Endodermal cell (in vitro differentiated cells): ENCODE measurements at regions not wholly inside any gene's neighbourhood (a gene's known extent, or its start where the extent isn't known, plus 50 kb on each side); places are given as distances from the start of the nearest gene placed in this dataset.
A peak's percentile ranks its signal among the peaks of the same experiment; 100 is the strongest.
"Not testable (repeated sequence)": the region's sequence is repeated elsewhere in the genome, so short reads cannot be mapped to it uniquely, and the experiment has no call there.

Experiments used
- DNase-seq: peaks from one replicate; pipeline ENCODE4 v3.0.0-alpha.2; 2017
- H3K27ac ChIP-seq: 2 replicates; pipeline ENCODE4 v1.5.1; 2013; ENCODE audit warnings: mild to moderate bottlenecking, low read depth, low read length, moderate library complexity
- H3K27me3 ChIP-seq: 2 replicates; pipeline ENCODE4 v1.6.1; 2013; ENCODE audit warnings: mild to moderate bottlenecking, low read length, moderate library complexity; ENCODE audit not compliant: insufficient read depth, control insufficient read depth, poor library complexity, severe bottlenecking
- H3K36me3 ChIP-seq: 2 replicates; pipeline ENCODE4 v1.7.0; 2013; ENCODE audit warnings: mild to moderate bottlenecking, low read length, moderate library complexity; ENCODE audit not compliant: control insufficient read depth, insufficient read depth
- H3K4me1 ChIP-seq: one replicate; pipeline ENCODE4 v1.7.0; 2013; ENCODE audit warnings: low read length; ENCODE audit not compliant: control insufficient read depth, insufficient read depth
- H3K4me3 ChIP-seq: 2 replicates; pipeline ENCODE4 v1.5.1; 2013; ENCODE audit warnings: mild to moderate bottlenecking, low read length, moderate library complexity
- H3K9ac ChIP-seq: 2 replicates; pipeline ENCODE4 v1.6.1; 2013; ENCODE audit warnings: mild to moderate bottlenecking, low read length, moderate library complexity; ENCODE audit not compliant: poor library complexity, severe bottlenecking; ENCODE audit errors: extremely low read depth
- H3K9me3 ChIP-seq: 2 replicates; pipeline ENCODE4 v1.6.1; 2013; ENCODE audit warnings: mild to moderate bottlenecking, low read length, moderate library complexity; ENCODE audit not compliant: control insufficient read depth
- H3K27ac Mint-ChIP-seq: 2 replicates; pipeline ENCODE4 v1.8.0; 2020; ENCODE audit warnings: mixed read lengths
- H3K27me3 Mint-ChIP-seq: 2 replicates; pipeline ENCODE4 v1.8.0; 2021; ENCODE audit warnings: mild to moderate bottlenecking, mixed read lengths; ENCODE audit not compliant: insufficient read depth
- H3K36me3 Mint-ChIP-seq: 2 replicates; pipeline ENCODE4 v1.8.0; 2020; ENCODE audit warnings: low read depth, mixed read lengths
- H3K4me1 Mint-ChIP-seq: 2 replicates; pipeline ENCODE4 v1.8.0; 2020; ENCODE audit warnings: mixed read lengths
- H3K4me3 Mint-ChIP-seq: 2 replicates; pipeline ENCODE4 v1.8.0; 2020; ENCODE audit warnings: mild to moderate bottlenecking, moderate library complexity, mixed read lengths
- H3K9me3 Mint-ChIP-seq: 2 replicates; pipeline ENCODE4 v1.8.0; 2020; ENCODE audit warnings: mild to moderate bottlenecking, mixed read lengths
- CTCF ChIP-seq: fragments of 200-600 bp; sonication (generic); conservative IDR thresholded peaks from 2 replicates; pipeline ENCODE4 v1.5.0; 2021; ENCODE audit warnings: antibody characterized with exemption, mild to moderate bottlenecking
- WGBS, 2 experiments: methylation state at CpG; one replicate each; pipeline versions ENCODE4 v1.1.5 to v1.1.7; 2013; ENCODE audit warnings: missing lambda C conversion rate in 2 of 2, mixed read lengths in 1 of 2; ENCODE audit not compliant: insufficient coverage in 1 of 2, insufficient read length in 1 of 2; 5-methylcytosine and 5-hydroxymethylcytosine counted together

GRCh38 chr1:102529446-102529845, 532.7 kb upstream of the OLFM3 start:
- H3K9me3 Mint-ChIP-seq = no peaks in the 10 kb centered on the region
- H3K36me3 Mint-ChIP-seq = no peaks in the 10 kb centered on the region
- TF ChIP-seq CTCF = no peak
- 90 to 100% methylated on average over 1 of the region's 1 CpG for WGBS, 2 experiments
- H3K4me3 ChIP-seq = no peak overlapping the region
- H3K27me3 Mint-ChIP-seq = no peaks in the 10 kb centered on the region
- no peaks in the 10 kb centered on the region for H3K36me3 ChIP-seq
- H3K27ac Mint-ChIP-seq = no peak overlapping the region
- H3K9me3 ChIP-seq = no peaks in the 10 kb centered on the region
- no peak overlapping the region for H3K27ac ChIP-seq
- H3K4me3 Mint-ChIP-seq = no peak overlapping the region
- no peaks in the 10 kb centered on the region for H3K4me1 ChIP-seq
- no peaks in the 10 kb centered on the region for H3K4me1 Mint-ChIP-seq
- no peak for DNase-seq
- H3K9ac ChIP-seq = no peak overlapping the region
- H3K27me3 ChIP-seq = no peaks in the 10 kb centered on the region

GRCh38 chr1:102500758-102501157, 504.0 kb upstream of the OLFM3 start:
- Histone ChIP-seq H3K4me1 (no peaks in the 10 kb centered on the region), H3K27ac (no peak overlapping the region), H3K9ac (no peak overlapping the region), H3K9me3 (peaks cover 14% of the 10 kb centered on the region), H3K27me3 (no peaks in the 10 kb centered on the region), H3K4me3 (no peak overlapping the region), H3K36me3 (no peaks in the 10 kb centered on the region)
- Mint-ChIP-seq H3K36me3 (no peaks in the 10 kb centered on the region), H3K27me3 (no peaks in the 10 kb centered on the region), H3K4me3 (no peak overlapping the region), H3K4me1 (no peaks in the 10 kb centered on the region), H3K27ac (no peak overlapping the region), H3K9me3 (peaks cover 24% of the 10 kb centered on the region)
- no peak for TF ChIP-seq CTCF
- WGBS, 2 experiments = 56 to 82% methylated on average over 2 to 3 of the region's 3 CpGs
- no peak for DNase-seq

- Histone ChIP-seq H3K9me3 (peaks cover 22% of the 10 kb centered on the region), H3K9ac (no peak overlapping the region), H3K4me1 (no peaks in the 10 kb centered on the region), H3K36me3 (no peaks in the 10 kb centered on the region), H3K27me3 (no peaks in the 10 kb centered on the region), H3K4me3 (no peak overlapping the region), H3K27ac (no peak overlapping the region)
- TF ChIP-seq CTCF = no peak
- H3K4me1 Mint-ChIP-seq = no peaks in the 10 kb centered on the region
- no peak overlapping the region for H3K4me3 Mint-ChIP-seq
- H3K36me3 Mint-ChIP-seq = no peaks in the 10 kb centered on the region
- H3K27me3 Mint-ChIP-seq = no peaks in the 10 kb centered on the region
- H3K9me3 Mint-ChIP-seq = peaks cover 31% of the 10 kb centered on the region
- 81 to 94% methylated on average over 2 of the region's 2 CpGs for WGBS, 2 experiments
- no peak overlapping the region for H3K27ac Mint-ChIP-seq
- no peak for DNase-seq
Measured at GRCh38 chr1:102498929-102499328, 502.2 kb upstream of the OLFM3 start.

DNA sequence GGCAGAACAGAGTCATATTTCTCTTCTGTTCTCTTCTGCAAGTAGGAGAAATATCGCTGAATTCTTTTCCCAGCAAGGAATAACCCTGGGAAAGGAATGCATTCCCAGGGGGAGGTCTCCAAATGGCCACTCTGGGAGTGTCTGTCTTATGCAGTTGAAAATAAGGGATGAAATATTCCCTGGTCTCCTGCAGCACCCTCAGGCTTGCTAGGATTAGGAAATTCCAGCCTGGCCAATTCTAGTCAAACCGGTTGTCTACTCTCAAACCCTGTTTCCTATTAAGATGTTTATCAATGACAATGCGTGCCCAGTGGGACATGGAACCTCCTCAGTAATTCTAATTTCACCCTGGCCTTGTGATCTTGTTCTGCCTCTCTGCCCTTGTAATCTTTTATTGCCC, 501.1 kb upstream of the OLFM3 start:
- not testable (repeated sequence) for H3K36me3 Mint-ChIP-seq, H3K27me3 ChIP-seq, H3K27ac Mint-ChIP-seq, H3K9ac ChIP-seq, H3K27me3 Mint-ChIP-seq, H3K4me1 Mint-ChIP-seq, H3K36me3 ChIP-seq, H3K27ac ChIP-seq, H3K4me1 ChIP-seq, H3K4me3 ChIP-seq, H3K4me3 Mint-ChIP-seq
- WGBS, 2 experiments = 85 to 93% methylated on average over 3 of the region's 3 CpGs
- peak; percentile 78 for DNase-seq
- peaks cover 31% of the 10 kb centered on the region for H3K9me3 Mint-ChIP-seq
- peaks cover 22% of the 10 kb centered on the region for H3K9me3 ChIP-seq
